MM.1S (cell line): ENCODE measurements at regions not wholly inside any gene's neighbourhood (a gene's known extent, or its start where the extent isn't known, plus 50 kb on each side); places are given as distances from the start of the nearest gene placed in this dataset.

Source experiments
- DNase-seq: peaks from one replicate; pipeline ENCODE4 v3.0.0-alpha.2; 2015
- H2AFZ ChIP-seq: fragments of 300-600 bp; sonication (generic); 2 replicates; pipeline ENCODE4 v1.6.0; 2016; ENCODE audit warnings: antibody characterized with exemption, low read length
- H3F3A ChIP-seq: fragments of 300-600 bp; sonication (generic); 2 replicates; pipeline ENCODE4 v1.6.1; 2016; ENCODE audit warnings: mild to moderate bottlenecking, antibody characterized with exemption, low read length, moderate library complexity, mixed read lengths; ENCODE audit not compliant: insufficient read depth
- H3K27ac ChIP-seq: fragments of 300-600 bp; sonication (generic); 2 replicates; pipeline ENCODE4 v1.5.1; 2016; ENCODE audit warnings: mild to moderate bottlenecking, low read length
- H3K27me3 ChIP-seq: fragments of 300-600 bp; sonication (generic); replicated peaks from 2 replicates; pipeline ENCODE4 v1.6.0; 2016; ENCODE audit warnings: low read length; ENCODE audit not compliant: insufficient read depth
- H3K36me3 ChIP-seq: fragments of 300-600 bp; sonication (generic); replicated peaks from 2 replicates; pipeline ENCODE4 v1.6.1; 2016; ENCODE audit warnings: mild to moderate bottlenecking, low read length, mixed read lengths; ENCODE audit not compliant: insufficient read depth
- H3K4me1 ChIP-seq: fragments of 300-600 bp; sonication (generic); 2 replicates; pipeline ENCODE4 v1.6.1; 2016; ENCODE audit warnings: low read length, mixed read lengths
- H3K4me2 ChIP-seq: fragments of 300-600 bp; sonication (generic); 2 replicates; pipeline ENCODE4 v1.6.0; 2016; ENCODE audit warnings: low read depth, low read length
- H3K4me3 ChIP-seq: fragments of 300-600 bp; sonication (generic); 2 replicates; pipeline ENCODE4 v1.5.1; 2016; ENCODE audit warnings: low read length, mixed read lengths
- H3K79me2 ChIP-seq: fragments of 300-600 bp; sonication (generic); 2 replicates; pipeline ENCODE4 v1.6.1; 2016; ENCODE audit warnings: mixed run types, low read length, mixed read lengths
- H3K9ac ChIP-seq: fragments of 300-600 bp; sonication (generic); 2 replicates; pipeline ENCODE4 v1.6.1; 2016; ENCODE audit warnings: low read length, mixed read lengths
- H3K9me2 ChIP-seq: fragments of 300-600 bp; sonication (generic); replicated peaks from 2 replicates; pipeline ENCODE4 v1.6.1; 2016; ENCODE audit warnings: mild to moderate bottlenecking, low read length, mixed read lengths; ENCODE audit not compliant: insufficient read depth
- H3K9me3 ChIP-seq: fragments of 300-600 bp; sonication (generic); replicated peaks from 2 replicates; pipeline ENCODE4 v1.6.1; 2016; ENCODE audit warnings: mild to moderate bottlenecking, low read length, mixed read lengths; ENCODE audit not compliant: insufficient read depth
- H4K20me1 ChIP-seq: fragments of 300-600 bp; sonication (generic); 2 replicates; pipeline ENCODE4 v1.6.1; 2016; ENCODE audit warnings: mild to moderate bottlenecking, low read length, moderate library complexity, mixed read lengths; ENCODE audit not compliant: insufficient read depth
- EZH2 ChIP-seq: fragments of 300-600 bp; sonication (generic); optimal IDR thresholded peaks from 2 replicates; pipeline ENCODE3; 2017; ENCODE audit warnings: low read depth, mild to moderate bottlenecking, antibody characterized with exemption, low read length, mixed read lengths
- EZH2phosphoT487 ChIP-seq: fragments of 300-600 bp; sonication (generic); IDR thresholded peaks from 2 replicates; pipeline ENCODE4 v1.6.1; 2018; ENCODE audit warnings: antibody characterized with exemption, low read length
- TF ChIP-seq, protein P1 (sequence below): fragments of 300-600 bp; sonication (generic); IDR thresholded peaks from 2 replicates; pipeline ENCODE4 v1.5.1; 2016; ENCODE audit warnings: antibody characterized with exemption, low read length, mixed read lengths

DNA sequence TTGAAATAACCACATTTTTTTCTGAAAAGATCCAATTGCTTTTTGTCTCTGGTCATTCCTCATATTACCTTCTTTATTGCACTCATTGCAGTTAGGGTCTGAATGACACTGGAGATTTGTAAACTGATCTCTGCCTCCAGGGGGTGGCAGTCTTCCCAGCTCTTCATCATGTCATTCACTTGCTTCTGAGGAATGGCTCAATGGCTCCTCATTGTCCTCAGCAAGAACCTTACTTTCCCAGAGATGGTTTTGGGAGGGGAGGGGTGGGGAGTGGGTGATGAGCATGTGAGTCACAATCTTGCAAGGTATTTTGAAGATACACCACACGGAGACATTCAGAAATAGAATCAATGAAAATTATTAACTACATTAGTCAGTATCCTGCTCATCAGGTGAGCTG, 159.8 kb upstream of the GAS1 start:
- H2AFZ ChIP-seq, result no peak overlapping the region
- no peaks in the 10 kb centered on the region for H4K20me1 ChIP-seq
- no peak for DNase-seq
- no peaks in the 10 kb centered on the region for H3K36me3 ChIP-seq
- H3K9me3 ChIP-seq, result no peaks in the 10 kb centered on the region
- no peak overlapping the region for H3K4me3 ChIP-seq
- H3F3A ChIP-seq, result no peaks in the 10 kb centered on the region
- no peaks in the 10 kb centered on the region for H3K27me3 ChIP-seq
- no peaks in the 10 kb centered on the region for H3K9me2 ChIP-seq
- no peak overlapping the region for H3K9ac ChIP-seq
- no peak overlapping the region for H3K4me2 ChIP-seq
- TF ChIP-seq, protein P1, sequence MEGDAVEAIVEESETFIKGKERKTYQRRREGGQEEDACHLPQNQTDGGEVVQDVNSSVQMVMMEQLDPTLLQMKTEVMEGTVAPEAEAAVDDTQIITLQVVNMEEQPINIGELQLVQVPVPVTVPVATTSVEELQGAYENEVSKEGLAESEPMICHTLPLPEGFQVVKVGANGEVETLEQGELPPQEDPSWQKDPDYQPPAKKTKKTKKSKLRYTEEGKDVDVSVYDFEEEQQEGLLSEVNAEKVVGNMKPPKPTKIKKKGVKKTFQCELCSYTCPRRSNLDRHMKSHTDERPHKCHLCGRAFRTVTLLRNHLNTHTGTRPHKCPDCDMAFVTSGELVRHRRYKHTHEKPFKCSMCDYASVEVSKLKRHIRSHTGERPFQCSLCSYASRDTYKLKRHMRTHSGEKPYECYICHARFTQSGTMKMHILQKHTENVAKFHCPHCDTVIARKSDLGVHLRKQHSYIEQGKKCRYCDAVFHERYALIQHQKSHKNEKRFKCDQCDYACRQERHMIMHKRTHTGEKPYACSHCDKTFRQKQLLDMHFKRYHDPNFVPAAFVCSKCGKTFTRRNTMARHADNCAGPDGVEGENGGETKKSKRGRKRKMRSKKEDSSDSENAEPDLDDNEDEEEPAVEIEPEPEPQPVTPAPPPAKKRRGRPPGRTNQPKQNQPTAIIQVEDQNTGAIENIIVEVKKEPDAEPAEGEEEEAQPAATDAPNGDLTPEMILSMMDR, result no peak; the same call in 1 of the 2 replicates
- TF ChIP-seq EZH2 (no peak), EZH2phosphoT487 (no peak)
- no peaks in the 10 kb centered on the region for H3K79me2 ChIP-seq
- H3K4me1 ChIP-seq, result no peaks in the 10 kb centered on the region
- no peak overlapping the region for H3K27ac ChIP-seq

DNA sequence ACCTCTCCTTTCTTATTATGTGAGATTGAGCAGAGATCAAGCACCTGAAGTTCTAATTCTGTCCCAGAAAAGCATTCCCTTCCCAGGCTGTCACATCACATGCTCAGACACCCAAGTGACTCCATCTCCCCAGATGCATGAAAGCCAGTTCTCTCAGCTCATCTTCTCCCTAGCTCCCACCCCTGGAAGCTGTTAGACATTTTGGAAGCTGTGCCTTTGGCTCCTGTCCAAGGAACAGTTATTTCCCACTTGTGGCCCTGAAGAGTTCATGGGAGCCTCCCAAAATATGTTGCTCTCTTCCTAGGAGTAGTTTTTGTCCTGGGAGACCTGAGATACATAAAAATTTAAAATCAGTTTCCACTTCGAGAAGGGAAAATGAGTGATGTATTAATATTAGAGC, 161.4 kb upstream of the GAS1 start:
- Histone ChIP-seq H3K79me2 (no peaks in the 10 kb centered on the region), H3K9me3 (no peaks in the 10 kb centered on the region), H3K9ac (no peak overlapping the region), H3F3A (no peaks in the 10 kb centered on the region), H3K36me3 (no peaks in the 10 kb centered on the region), H2AFZ (no peak overlapping the region), H3K4me3 (no peak overlapping the region), H4K20me1 (no peaks in the 10 kb centered on the region), H3K4me1 (no peaks in the 10 kb centered on the region), H3K27ac (no peak overlapping the region), H3K9me2 (no peaks in the 10 kb centered on the region), H3K4me2 (no peak overlapping the region), H3K27me3 (no peaks in the 10 kb centered on the region)
- no peak for DNase-seq
- no peak for TF ChIP-seq EZH2phosphoT487
- TF ChIP-seq EZH2, result no peak
- TF ChIP-seq, protein P1, result no peak

DNA sequence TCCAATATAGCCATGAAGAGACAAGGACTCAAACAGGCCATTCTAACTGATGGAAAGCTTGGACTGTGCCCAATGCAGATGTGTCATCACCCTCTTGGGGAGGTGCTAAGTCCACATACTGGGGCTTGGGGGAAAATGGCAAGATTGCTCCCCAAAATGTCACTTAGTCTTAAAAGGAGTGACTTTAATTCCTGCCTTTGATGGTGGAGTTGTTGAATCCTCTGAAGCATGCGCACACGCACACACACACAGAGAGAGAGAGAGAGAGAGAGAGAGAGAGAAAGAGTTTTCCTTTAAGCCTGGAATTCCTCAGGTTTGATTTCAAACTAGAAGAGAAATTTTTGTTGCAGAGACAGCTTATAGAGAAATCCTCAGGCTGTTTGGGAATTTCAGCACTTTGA, 161.9 kb upstream of the GAS1 start:
- no peaks in the 10 kb centered on the region for H4K20me1 ChIP-seq
- H3K36me3 ChIP-seq, result no peaks in the 10 kb centered on the region
- no peak overlapping the region for H2AFZ ChIP-seq

More for the DNA sequence above, 161.9 kb upstream of the GAS1 start:
- no peak overlapping the region for H3K4me2 ChIP-seq
- no peaks in the 10 kb centered on the region for H3K9me3 ChIP-seq
- H3K4me1 ChIP-seq, result no peaks in the 10 kb centered on the region
- no peaks in the 10 kb centered on the region for H3K27me3 ChIP-seq
- H3K9me2 ChIP-seq, result no peaks in the 10 kb centered on the region
- H3K4me3 ChIP-seq, result no peak overlapping the region
- no peaks in the 10 kb centered on the region for H3K79me2 ChIP-seq
- H3K27ac ChIP-seq, result no peak overlapping the region
- no peak overlapping the region for H3K9ac ChIP-seq
- H3F3A ChIP-seq, result no peaks in the 10 kb centered on the region
- DNase-seq, result no peak
- TF ChIP-seq, protein P1, result no peak
- no peak for TF ChIP-seq EZH2
- no peak for TF ChIP-seq EZH2phosphoT487
